Nephron (organoid): ENCODE measurements at regions not wholly inside any gene's neighbourhood (a gene's known extent, or its start where the extent isn't known, plus 50 kb on each side); places are given as distances from the start of the nearest gene placed in this dataset.

Experiments
- H3K27ac Mint-ChIP-seq, 3 experiments: 2 replicates each; pipeline ENCODE4 v1.8.0; 2020; ENCODE audit warnings: mixed read lengths in 3 of 3, mild to moderate bottlenecking in 2 of 3, moderate library complexity in 1 of 3
- H3K27me3 Mint-ChIP-seq: 2 replicates; pipeline ENCODE4 v1.8.0; 2021; ENCODE audit warnings: low read depth, mild to moderate bottlenecking, moderate library complexity, mixed read lengths
- H3K36me3 Mint-ChIP-seq: 2 replicates; pipeline ENCODE4 v1.8.0; 2020; ENCODE audit warnings: low read depth, mixed read lengths
- H3K4me1 Mint-ChIP-seq: 2 replicates; pipeline ENCODE4 v1.8.0; 2020; ENCODE audit warnings: mixed read lengths
- H3K4me3 Mint-ChIP-seq, 3 experiments: 2 replicates each; pipeline ENCODE4 v1.8.0; 2020; ENCODE audit warnings: mild to moderate bottlenecking in 3 of 3, mixed read lengths in 3 of 3, moderate library complexity in 2 of 3
- H3K9me3 Mint-ChIP-seq: 2 replicates; pipeline ENCODE4 v1.8.0; 2020; ENCODE audit warnings: mixed read lengths
- TF ChIP-seq, protein P1 (sequence below), 3 experiments: fragments of 200-600 bp; sonication (generic); IDR thresholded peaks; one replicate each; pipeline ENCODE4 v1.5.0; 2021; ENCODE audit warnings: antibody characterized with exemption in 3 of 3; ENCODE audit not compliant: unreplicated experiment in 3 of 3

DNA sequence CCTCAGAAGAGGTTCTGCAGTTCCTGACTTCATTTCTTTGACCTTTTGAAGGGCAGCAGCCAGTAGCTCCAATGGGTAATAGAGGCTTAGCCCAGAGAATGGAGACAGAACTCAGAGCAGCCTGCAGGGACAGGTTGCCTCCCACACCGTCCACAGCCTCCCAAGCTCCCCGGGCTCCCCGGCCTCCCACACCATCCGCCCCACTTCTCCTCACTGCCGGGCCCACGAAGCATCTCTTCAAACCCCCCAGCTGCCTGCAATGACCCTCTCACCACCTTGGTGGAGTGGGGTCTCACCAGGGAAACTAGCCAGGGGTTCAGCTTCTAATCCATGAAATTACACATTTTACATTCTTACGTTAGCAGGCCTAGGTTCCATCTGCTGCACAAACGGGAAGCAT is 652.0 kb upstream of the SALL3 start:
- no peaks in the 10 kb centered on the region for H3K36me3 Mint-ChIP-seq
- H3K4me1 Mint-ChIP-seq, result no peaks in the 10 kb centered on the region
- peaks cover 11% of the 10 kb centered on the region for H3K27me3 Mint-ChIP-seq
- H3K27ac Mint-ChIP-seq, result no peak overlapping the region
- TF ChIP-seq, protein P1, sequence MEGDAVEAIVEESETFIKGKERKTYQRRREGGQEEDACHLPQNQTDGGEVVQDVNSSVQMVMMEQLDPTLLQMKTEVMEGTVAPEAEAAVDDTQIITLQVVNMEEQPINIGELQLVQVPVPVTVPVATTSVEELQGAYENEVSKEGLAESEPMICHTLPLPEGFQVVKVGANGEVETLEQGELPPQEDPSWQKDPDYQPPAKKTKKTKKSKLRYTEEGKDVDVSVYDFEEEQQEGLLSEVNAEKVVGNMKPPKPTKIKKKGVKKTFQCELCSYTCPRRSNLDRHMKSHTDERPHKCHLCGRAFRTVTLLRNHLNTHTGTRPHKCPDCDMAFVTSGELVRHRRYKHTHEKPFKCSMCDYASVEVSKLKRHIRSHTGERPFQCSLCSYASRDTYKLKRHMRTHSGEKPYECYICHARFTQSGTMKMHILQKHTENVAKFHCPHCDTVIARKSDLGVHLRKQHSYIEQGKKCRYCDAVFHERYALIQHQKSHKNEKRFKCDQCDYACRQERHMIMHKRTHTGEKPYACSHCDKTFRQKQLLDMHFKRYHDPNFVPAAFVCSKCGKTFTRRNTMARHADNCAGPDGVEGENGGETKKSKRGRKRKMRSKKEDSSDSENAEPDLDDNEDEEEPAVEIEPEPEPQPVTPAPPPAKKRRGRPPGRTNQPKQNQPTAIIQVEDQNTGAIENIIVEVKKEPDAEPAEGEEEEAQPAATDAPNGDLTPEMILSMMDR (IDR thresholded peaks at IDR 0.05; ENCODE audit: unreplicated experiment in 3 of 3), result no peak
- H3K9me3 Mint-ChIP-seq, result peaks cover 5% of the 10 kb centered on the region
- H3K4me3 Mint-ChIP-seq, result no peak overlapping the region

DNA sequence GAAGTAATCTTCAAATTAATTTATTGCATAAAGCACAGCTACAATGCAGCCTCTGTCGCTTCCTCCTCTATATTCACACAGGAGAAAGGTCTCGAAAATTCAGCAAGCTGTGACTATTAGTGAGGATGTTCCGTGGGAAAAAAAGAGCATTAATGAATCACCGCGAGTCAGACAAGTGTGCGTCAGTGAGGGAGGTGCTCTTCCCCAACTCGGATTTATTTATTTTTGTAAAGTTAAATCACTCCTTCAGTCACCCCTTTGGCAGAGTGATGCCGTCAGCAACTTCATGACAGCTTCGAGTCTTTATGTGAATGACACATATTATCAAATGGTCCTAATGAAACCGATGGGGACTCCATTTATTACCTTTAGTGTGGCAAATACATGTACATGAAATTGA is 648.9 kb upstream of the SALL3 start:
- TF ChIP-seq, protein P1 (IDR thresholded peaks at IDR 0.05; ENCODE audit: unreplicated experiment in 3 of 3), result no peak
- peaks cover 9% of the 10 kb centered on the region for H3K9me3 Mint-ChIP-seq
- H3K4me1 Mint-ChIP-seq, result no peaks in the 10 kb centered on the region

DNA sequence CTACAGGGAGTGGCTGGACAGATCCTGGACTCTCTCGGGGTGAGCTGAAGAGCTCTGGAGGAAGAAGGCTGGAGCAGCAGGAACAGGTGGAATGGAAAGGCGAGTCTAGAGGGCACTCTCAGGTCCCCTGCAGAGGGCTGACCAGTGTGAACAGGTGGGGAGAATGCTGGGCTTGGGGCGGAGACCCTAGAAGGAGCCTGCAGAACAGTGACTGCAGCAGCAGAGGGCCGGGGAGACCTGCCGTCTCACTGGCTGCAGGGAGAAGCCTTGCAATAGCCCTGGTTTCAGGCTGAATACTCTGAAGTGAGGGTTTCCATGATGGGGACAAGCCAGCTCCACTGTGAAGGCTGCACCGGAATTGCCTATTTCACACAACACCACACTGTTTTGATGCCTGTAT is 626.7 kb upstream of the SALL3 start:
- TF ChIP-seq, protein P1 (IDR thresholded peaks at IDR 0.05; ENCODE audit: unreplicated experiment in 3 of 3), result no peak
- H3K4me3 Mint-ChIP-seq, result no peak overlapping the region
- no peaks in the 10 kb centered on the region for H3K4me1 Mint-ChIP-seq

More for the DNA sequence above, 648.9 kb upstream of the SALL3 start:
- Mint-ChIP-seq H3K27ac (no peak overlapping the region), H3K4me3 (no peak overlapping the region), H3K36me3 (no peaks in the 10 kb centered on the region), H3K27me3 (peaks cover 9% of the 10 kb centered on the region)

DNA sequence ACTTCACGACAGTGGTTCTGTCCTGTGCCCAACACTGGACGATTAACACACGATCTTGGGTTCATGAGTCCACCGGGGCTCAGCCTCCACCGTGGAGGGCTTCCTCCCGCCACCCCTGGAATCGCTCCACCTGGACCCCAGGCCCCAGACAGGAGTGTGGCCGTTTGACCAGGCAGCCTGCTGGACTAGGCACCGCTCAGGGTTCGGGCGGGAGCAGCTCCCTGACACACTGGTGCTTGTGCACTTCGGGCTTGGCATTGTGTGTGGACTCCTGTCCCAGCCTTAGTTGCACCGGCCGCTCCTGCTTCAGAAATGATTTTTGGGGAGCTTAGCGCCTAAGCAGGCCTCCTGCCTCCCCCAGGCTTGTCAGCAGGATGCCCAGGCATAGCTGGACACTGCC is 617.4 kb upstream of the SALL3 start:
- Mint-ChIP-seq H3K27ac (no peak overlapping the region), H3K9me3 (peaks cover 6% of the 10 kb centered on the region), H3K36me3 (no peaks in the 10 kb centered on the region), H3K4me1 (peaks cover 7% of the 10 kb centered on the region), H3K4me3 (no peak overlapping the region), H3K27me3 (peaks cover 25% of the 10 kb centered on the region)
- TF ChIP-seq, protein P1 (IDR thresholded peaks at IDR 0.05; ENCODE audit: unreplicated experiment in 3 of 3), result no peak

More for the DNA sequence above, 626.7 kb upstream of the SALL3 start:
- Mint-ChIP-seq H3K36me3 (no peaks in the 10 kb centered on the region), H3K27me3 (peaks cover 30% of the 10 kb centered on the region), H3K9me3 (no peaks in the 10 kb centered on the region), H3K27ac (no peak overlapping the region)

DNA sequence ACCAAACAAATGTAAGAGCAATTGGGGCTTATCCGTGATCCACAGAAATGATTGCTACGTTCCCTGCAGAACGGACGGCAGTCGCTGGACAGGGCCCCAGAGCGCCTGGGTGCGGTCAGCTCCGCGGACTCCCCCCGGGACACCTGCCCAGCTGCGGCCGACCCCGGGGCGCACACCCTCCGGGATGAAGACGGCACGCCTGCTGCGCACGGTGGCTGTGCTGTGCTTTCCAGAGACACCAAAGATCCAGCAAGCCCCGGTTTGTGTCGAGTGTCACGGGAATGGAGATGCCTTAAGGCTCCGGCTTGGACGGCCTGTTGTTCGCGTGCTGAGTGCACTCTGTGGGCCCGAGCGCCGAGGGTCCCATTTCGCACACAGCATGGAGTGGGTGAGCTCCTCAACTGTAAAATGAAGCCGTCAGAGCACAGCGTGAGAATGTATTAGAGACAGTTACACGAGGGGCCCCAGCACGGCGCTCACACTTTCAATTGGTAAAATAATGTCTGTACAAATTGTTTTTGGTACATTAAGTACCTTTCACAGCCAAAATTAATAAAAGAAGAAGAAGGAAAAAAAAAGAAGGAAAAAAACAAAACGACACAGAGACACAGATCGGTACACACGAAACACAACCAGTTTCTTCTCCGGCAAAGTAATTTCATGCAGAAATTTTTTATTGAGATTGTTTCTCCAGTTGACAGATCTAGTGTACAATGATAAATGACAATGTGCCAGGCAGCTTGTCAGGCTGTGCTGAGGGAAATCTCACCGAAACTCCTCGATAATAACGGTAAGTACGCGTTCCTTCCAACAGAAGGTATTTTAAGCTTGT is 615.8 kb upstream of the SALL3 start:
- H3K27me3 Mint-ChIP-seq, result peaks cover 22% of the 10 kb centered on the region
- peaks cover 16% of the 10 kb centered on the region for H3K4me1 Mint-ChIP-seq

More for the DNA sequence above, 615.8 kb upstream of the SALL3 start:
- Mint-ChIP-seq H3K27ac (no peak overlapping the region), H3K4me3 (no peak overlapping the region), H3K9me3 (peaks cover 3% of the 10 kb centered on the region), H3K36me3 (no peaks in the 10 kb centered on the region)
- TF ChIP-seq, protein P1 (IDR thresholded peaks at IDR 0.05; ENCODE audit: unreplicated experiment in 3 of 3), result no peak
